Thyroid gland (tissue), 4 donors: ENCODE measurements at regions not wholly inside any gene's neighbourhood (a gene's known extent, or its start where the extent isn't known, plus 50 kb on each side); places are given as distances from the start of the nearest gene placed in this dataset.

Experiments used
- DNase-seq, 2 donors: peaks; one replicate each; pipeline ENCODE4 v3.0.0-alpha.2; 2019
- H3K27ac ChIP-seq, 3 donors: fragments of 200-600 bp; sonication (generic); 1 replicate in 2 of 3; 2 replicates in 1 of 3; pipeline ENCODE4 v1.5.1; 2016 to 2019; ENCODE audit warnings: mild to moderate bottlenecking in 1 of 3, moderate library complexity in 1 of 3
- H3K27me3 ChIP-seq: fragments of 200-600 bp; sonication (generic); one replicate; pipeline ENCODE4 v1.5.1; 2019
- H3K36me3 ChIP-seq, 2 donors: fragments of 200-600 bp; sonication (generic); one replicate each; pipeline ENCODE4 v1.5.1; 2016 to 2019
- H3K4me1 ChIP-seq, 2 donors: fragments of 200-600 bp; sonication (generic); one replicate each; pipeline ENCODE4 v1.5.1; 2017 to 2019
- H3K4me3 ChIP-seq, 3 donors: fragments of 200-600 bp; sonication (generic); replicated peaks in 1 of 3; 1 replicate in 2 of 3; 2 replicates in 1 of 3; pipeline ENCODE4 v1.5.1; 2016; ENCODE audit warnings: mild to moderate bottlenecking in 1 of 3
- H3K9me3 ChIP-seq: fragments of 200-600 bp; sonication (generic); one replicate; pipeline ENCODE4 v1.5.1; 2017
- POLR2A ChIP-seq, 2 donors: fragments of 450-650 bp; IDR thresholded peaks; one replicate each; pipeline ENCODE4 v1.6.1; 2017; ENCODE audit warnings: antibody characterized with exemption in 2 of 2, mild to moderate bottlenecking in 2 of 2, moderate library complexity in 1 of 2
- WGBS, 2 donors: methylation state at CpG; one replicate each; pipeline ENCODE4 v1.1.5; 2017; 5-methylcytosine and 5-hydroxymethylcytosine counted together
- intact Hi-C: fragments of 100-400 bp; cut with DNase I; formaldehyde crosslinking; loops from one replicate; pipeline ENCODE4 v1.15.1; 2023
- TF ChIP-seq, protein P1 (sequence below), 6 experiments: fragments of 200-600 bp in 3 of 6; fragments of 450-650 bp in 3 of 6; sonication (generic) in 3 of 6; IDR thresholded peaks; one replicate each; pipeline ENCODE4 v1.5.1; 2016 to 2019; ENCODE audit warnings: antibody characterized with exemption in 6 of 6, mild to moderate bottlenecking in 2 of 6, inconsistent platforms in 1 of 6, moderate library complexity in 1 of 6

DNA sequence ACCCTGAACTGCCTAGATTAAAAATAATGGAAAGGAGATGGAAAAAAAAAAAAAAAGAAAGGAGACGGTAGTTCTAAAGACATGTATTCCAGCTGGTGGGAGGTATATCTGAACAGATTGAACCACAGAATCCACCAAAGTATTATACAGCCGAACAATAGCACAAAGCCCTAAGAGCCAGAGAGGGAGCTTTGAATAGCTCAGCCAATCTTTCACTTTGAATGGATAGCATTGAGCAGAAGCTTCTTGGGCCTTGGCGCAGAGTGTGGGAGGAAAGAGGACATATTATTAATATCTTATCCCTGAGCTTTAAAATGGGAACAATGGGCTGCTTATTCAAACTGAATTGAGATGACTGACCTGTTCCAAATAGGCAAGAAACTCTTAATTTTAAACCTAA is 147.8 kb upstream of the PAQR3 start:
- DNase-seq: no peak
- no peak overlapping the region for H3K27ac ChIP-seq
- WGBS, 2 donors: 59 to 88% methylated on average over 3 of the region's 3 CpGs
- peaks cover 0 to 5% of the 10 kb centered on the region in 2 donors for H3K4me1 ChIP-seq
- no peak for TF ChIP-seq POLR2A (IDR thresholded peaks at IDR 0.05)
- TF ChIP-seq, protein P1, sequence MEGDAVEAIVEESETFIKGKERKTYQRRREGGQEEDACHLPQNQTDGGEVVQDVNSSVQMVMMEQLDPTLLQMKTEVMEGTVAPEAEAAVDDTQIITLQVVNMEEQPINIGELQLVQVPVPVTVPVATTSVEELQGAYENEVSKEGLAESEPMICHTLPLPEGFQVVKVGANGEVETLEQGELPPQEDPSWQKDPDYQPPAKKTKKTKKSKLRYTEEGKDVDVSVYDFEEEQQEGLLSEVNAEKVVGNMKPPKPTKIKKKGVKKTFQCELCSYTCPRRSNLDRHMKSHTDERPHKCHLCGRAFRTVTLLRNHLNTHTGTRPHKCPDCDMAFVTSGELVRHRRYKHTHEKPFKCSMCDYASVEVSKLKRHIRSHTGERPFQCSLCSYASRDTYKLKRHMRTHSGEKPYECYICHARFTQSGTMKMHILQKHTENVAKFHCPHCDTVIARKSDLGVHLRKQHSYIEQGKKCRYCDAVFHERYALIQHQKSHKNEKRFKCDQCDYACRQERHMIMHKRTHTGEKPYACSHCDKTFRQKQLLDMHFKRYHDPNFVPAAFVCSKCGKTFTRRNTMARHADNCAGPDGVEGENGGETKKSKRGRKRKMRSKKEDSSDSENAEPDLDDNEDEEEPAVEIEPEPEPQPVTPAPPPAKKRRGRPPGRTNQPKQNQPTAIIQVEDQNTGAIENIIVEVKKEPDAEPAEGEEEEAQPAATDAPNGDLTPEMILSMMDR (IDR thresholded peaks at IDR 0.05): no peak
- H3K9me3 ChIP-seq: no peaks in the 10 kb centered on the region
- no peak overlapping the region for H3K4me3 ChIP-seq
- intact Hi-C loops: no loop called here
- H3K27me3 ChIP-seq: no peaks in the 10 kb centered on the region
- no peaks in the 10 kb centered on the region for H3K36me3 ChIP-seq

DNA sequence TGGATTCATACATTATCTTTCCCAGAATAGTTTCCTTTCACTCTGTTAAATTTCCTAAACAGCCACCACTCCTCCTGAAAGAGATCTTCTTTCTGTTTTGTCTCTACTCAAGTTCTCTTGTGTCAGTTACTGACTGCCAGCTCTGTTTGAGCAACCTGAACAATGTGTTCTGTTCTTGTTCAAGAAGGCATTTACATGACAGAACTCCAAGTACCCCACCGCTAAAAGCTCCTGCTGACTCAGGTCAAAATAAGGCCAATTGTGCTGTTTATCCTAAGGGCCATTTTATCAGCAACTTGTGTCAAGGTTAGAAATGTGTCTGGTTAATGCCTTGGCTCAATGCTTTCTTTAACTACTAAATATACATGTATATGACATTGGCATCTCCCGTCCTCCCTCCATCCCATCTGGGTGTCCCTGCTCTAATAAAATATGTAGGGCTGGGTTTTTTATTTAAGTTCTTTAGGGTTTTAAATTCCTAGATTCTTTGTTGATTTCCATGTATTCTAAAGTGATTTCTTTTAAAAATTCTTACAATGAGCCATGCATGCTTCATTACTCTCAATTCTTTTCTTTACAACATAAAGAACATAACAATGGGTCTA is 144.3 kb upstream of the PAQR3 start:
- Histone ChIP-seq H3K9me3 (no peaks in the 10 kb centered on the region), H3K4me3 (no peak overlapping the region), H3K36me3 (no peaks in the 10 kb centered on the region), H3K27me3 (no peaks in the 10 kb centered on the region), H3K4me1 (no peaks in the 10 kb centered on the region), H3K27ac (no peak overlapping the region)
- WGBS, 2 donors: 42 to 54% methylated on average over 2 of the region's 2 CpGs
- intact Hi-C loops: no loop called here
- TF ChIP-seq, protein P1 (IDR thresholded peaks at IDR 0.05): no peak
- no peak for TF ChIP-seq POLR2A (IDR thresholded peaks at IDR 0.05)
- no peak for DNase-seq

DNA sequence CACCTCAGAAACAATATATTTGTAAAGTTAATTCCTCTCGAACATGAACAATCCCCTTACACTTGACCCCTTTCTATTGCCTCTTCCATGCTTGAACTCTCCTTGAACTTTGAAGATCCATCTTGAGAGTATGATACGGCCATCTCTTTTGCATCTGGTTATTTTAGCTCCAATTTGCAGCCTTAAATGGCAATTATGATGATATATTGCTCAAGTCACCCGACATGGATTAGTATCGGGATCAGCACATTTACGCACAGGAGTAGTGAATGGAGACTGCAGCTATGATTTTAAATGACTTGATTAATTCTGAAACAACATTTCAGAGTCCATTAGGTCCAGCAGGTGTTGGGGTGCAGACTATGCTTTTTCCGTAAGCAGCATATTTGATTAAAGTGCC is 143.8 kb upstream of the PAQR3 start:
- H3K9me3 ChIP-seq: no peaks in the 10 kb centered on the region
- 46 to 68% methylated on average over 6 of the region's 6 CpGs for WGBS, 2 donors
- no peak for DNase-seq
- no peaks in the 10 kb centered on the region for H3K4me1 ChIP-seq
- no peaks in the 10 kb centered on the region for H3K27me3 ChIP-seq
- intact Hi-C loops: no loop called here
- TF ChIP-seq, protein P1 (IDR thresholded peaks at IDR 0.05): no peak
- no peak for TF ChIP-seq POLR2A (IDR thresholded peaks at IDR 0.05)
- H3K36me3 ChIP-seq: no peaks in the 10 kb centered on the region
- H3K27ac ChIP-seq: no peak overlapping the region
- H3K4me3 ChIP-seq: no peak overlapping the region

- TF ChIP-seq, protein P1 (IDR thresholded peaks at IDR 0.05): no peak
- TF ChIP-seq POLR2A (IDR thresholded peaks at IDR 0.05): no peak
- Histone ChIP-seq H3K9me3 (no peaks in the 10 kb centered on the region), H3K4me1 (no peaks in the 10 kb centered on the region), H3K27ac (no peak overlapping the region), H3K4me3 (no peak overlapping the region), H3K36me3 (no peaks in the 10 kb centered on the region), H3K27me3 (no peaks in the 10 kb centered on the region)
- no peak for DNase-seq
- 62 to 71% methylated on average over 1 of the region's 1 CpG for whole genome bisulfite sequencing, 2 donors
- intact Hi-C loops: no loop called here
Observed at GRCh38 chr4:79081973-79082372, 142.7 kb upstream of the PAQR3 start.

- intact Hi-C loops: no loop called here
- Histone ChIP-seq H3K4me3 (no peak overlapping the region), H3K4me1 (no peaks in the 10 kb centered on the region), H3K27me3 (no peaks in the 10 kb centered on the region), H3K27ac (no peak overlapping the region), H3K36me3 (no peaks in the 10 kb centered on the region), H3K9me3 (no peaks in the 10 kb centered on the region)
- WGBS, 2 donors: 67 to 76% methylated on average over 1 of the region's 1 CpG
- TF ChIP-seq, protein P1 (IDR thresholded peaks at IDR 0.05): no peak
- no peak for TF ChIP-seq POLR2A (IDR thresholded peaks at IDR 0.05)
- peak in 1 of 2 donors; percentile 1 for DNase-seq
Observed at GRCh38 chr4:79078339-79078738, 139.1 kb upstream of the PAQR3 start.
